Effector memory CD4-positive, alpha-beta T cell (primary cell): ENCODE measurements at regions not wholly inside any gene's neighbourhood (a gene's known extent, or its start where the extent isn't known, plus 50 kb on each side); places are given as distances from the start of the nearest gene placed in this dataset.

Experiments
- DNase-seq, 3 donors: peaks; one replicate each; pipeline ENCODE4 v3.0.0-alpha.2; 2020
- H3K27ac ChIP-seq: 2 replicates; pipeline ENCODE4 v1.7.0; 2013; ENCODE audit warnings: mild to moderate bottlenecking, low read length, moderate library complexity; ENCODE audit not compliant: insufficient read depth, poor library complexity, severe bottlenecking
- H3K27me3 ChIP-seq: replicated peaks from 2 replicates; pipeline ENCODE4 v1.7.0; 2013; ENCODE audit warnings: mild to moderate bottlenecking, low read length; ENCODE audit not compliant: insufficient read depth, control insufficient read depth, poor library complexity, severe bottlenecking
- H3K36me3 ChIP-seq: 2 replicates; pipeline ENCODE4 v1.7.0; 2013; ENCODE audit warnings: mild to moderate bottlenecking, low read length, moderate library complexity; ENCODE audit not compliant: control insufficient read depth, insufficient read depth
- H3K4me1 ChIP-seq: 2 replicates; pipeline ENCODE4 v1.7.0; 2013; ENCODE audit warnings: low read length, mild to moderate bottlenecking; ENCODE audit not compliant: control insufficient read depth, insufficient read depth, poor library complexity, severe bottlenecking
- H3K4me3 ChIP-seq: 2 replicates; pipeline ENCODE4 v1.7.0; 2013; ENCODE audit warnings: low read length, low read depth, mild to moderate bottlenecking; ENCODE audit not compliant: insufficient read depth, poor library complexity, severe bottlenecking
- H3K9me3 ChIP-seq: 2 replicates; pipeline ENCODE4 v1.7.0; 2013; ENCODE audit warnings: mild to moderate bottlenecking, low read length, moderate library complexity; ENCODE audit not compliant: control insufficient read depth

DNA sequence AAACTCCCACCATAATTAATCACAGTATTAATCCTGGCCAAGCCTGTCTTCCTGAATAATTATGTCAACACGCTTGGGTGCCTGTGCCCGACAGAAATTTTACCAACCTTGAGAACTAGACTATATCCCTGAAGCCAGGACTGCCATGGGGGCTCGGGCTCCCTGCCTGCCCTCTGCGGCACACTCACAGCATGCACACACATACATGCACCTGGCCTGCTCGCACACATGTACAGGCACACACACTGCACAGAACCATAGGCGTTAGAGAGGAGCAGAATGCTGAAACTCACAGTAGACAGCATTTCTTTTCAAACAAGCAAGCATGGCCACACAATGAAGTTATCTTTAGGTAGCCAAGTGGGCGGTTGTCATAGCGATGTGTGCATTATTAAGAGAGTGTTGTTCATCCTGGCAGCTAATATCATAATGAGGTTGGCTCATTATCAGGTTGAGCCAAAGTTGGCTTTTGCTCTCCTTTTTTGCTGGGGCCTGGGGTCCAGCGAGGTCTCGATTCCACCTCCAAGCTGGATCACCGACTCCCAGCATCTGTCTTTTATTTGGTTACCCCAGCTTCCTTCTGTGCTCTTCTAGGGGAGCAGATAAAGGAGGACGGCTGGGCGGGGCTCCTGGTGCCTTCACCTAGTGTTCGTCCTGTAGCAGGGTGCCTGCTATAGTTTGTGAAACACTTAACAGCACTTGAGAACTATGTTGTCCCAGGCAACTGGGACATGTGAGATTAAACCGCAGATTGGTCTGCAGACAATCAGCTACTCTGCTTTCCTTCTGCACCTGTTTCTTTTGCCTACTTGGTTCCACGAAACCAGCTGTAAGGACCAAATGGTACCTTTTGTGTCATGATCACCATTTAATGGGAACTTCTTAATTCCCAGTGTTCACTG, 91.4 kb downstream of the ZNF621 start:
- Histone ChIP-seq H3K4me1 (no peaks in the 10 kb centered on the region), H3K36me3 (no peaks in the 10 kb centered on the region), H3K27ac (no peak overlapping the region), H3K9me3 (no peaks in the 10 kb centered on the region), H3K27me3 (peaks cover 10% of the 10 kb centered on the region), H3K4me3 (no peak overlapping the region)
- no peak for DNase-seq

DNA sequence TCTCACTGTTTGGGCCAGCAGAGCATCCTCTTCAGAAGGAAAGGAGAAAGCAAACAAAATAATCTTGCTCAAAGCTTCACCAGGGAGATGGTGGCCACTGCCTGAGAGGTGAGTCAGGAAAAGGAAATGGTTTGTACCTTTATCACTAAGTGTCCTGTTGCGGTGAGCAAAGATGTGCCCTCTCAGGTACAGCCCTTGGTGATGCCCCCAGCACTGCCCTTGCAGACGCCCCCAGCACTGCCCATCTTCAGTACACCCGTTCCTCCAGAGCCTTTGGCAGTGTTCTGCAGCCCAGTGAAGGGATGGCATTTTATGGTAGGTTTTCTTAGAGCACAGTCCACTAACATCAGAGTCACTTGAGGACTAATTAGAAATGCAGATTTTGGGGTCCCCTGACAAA, 92.3 kb downstream of the ZNF621 start:
- Histone ChIP-seq H3K9me3 (no peaks in the 10 kb centered on the region), H3K4me1 (no peaks in the 10 kb centered on the region), H3K27me3 (peaks cover 10% of the 10 kb centered on the region), H3K4me3 (no peak overlapping the region), H3K36me3 (no peaks in the 10 kb centered on the region), H3K27ac (no peak overlapping the region)
- DNase-seq = no peak

DNA sequence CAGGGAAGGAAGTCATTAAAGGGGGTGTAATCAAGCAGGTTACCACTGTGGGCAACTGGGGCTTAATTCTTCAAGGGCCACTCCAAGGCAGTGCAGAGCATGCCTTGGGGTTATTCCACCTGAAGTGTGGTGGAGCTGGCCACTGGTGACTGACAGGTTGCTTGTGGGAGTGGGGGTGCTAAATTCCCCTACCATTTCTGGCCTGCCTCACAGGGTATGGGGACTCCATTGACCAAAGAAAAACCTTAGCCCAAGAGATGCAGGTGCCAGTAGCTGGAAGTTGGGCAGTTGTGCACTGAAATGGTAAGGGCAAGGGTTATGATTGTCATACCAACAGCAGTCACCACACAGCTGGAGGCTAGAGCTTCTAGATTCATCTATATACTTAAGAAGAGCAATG, 93.4 kb downstream of the ZNF621 start:
- H3K9me3 ChIP-seq = no peaks in the 10 kb centered on the region
- H3K36me3 ChIP-seq = no peaks in the 10 kb centered on the region
- H3K27me3 ChIP-seq = peaks cover 10% of the 10 kb centered on the region
- H3K4me1 ChIP-seq = no peaks in the 10 kb centered on the region
- no peak overlapping the region for H3K4me3 ChIP-seq
- DNase-seq = no peak
- H3K27ac ChIP-seq = no peak overlapping the region

DNA sequence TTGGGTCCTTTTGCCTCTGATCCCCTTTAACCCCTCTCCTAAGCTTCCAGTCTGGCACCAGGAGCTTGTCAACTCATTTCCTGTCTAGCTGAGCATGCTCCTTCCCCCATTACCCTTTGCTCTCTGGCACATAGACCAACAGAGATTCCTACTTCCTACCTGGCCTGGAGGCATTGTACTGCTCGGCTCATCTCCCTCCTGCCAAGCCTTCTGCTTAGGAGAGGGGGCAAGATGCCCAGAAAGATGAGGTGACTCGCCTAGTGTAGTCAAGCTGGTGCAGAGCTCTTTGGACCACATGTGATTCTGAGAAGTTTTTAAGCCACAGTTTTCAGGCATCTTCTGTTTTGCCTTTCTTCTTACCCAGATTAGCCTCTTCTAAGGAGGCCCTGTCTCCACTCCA, 95.4 kb downstream of the ZNF621 start:
- H3K36me3 ChIP-seq = no peaks in the 10 kb centered on the region
- H3K27me3 ChIP-seq = peaks cover 10% of the 10 kb centered on the region
- no peak for DNase-seq
- H3K4me3 ChIP-seq = no peak overlapping the region
- peaks cover 7% of the 10 kb centered on the region for H3K9me3 ChIP-seq
- no peaks in the 10 kb centered on the region for H3K4me1 ChIP-seq
- no peak overlapping the region for H3K27ac ChIP-seq

DNA sequence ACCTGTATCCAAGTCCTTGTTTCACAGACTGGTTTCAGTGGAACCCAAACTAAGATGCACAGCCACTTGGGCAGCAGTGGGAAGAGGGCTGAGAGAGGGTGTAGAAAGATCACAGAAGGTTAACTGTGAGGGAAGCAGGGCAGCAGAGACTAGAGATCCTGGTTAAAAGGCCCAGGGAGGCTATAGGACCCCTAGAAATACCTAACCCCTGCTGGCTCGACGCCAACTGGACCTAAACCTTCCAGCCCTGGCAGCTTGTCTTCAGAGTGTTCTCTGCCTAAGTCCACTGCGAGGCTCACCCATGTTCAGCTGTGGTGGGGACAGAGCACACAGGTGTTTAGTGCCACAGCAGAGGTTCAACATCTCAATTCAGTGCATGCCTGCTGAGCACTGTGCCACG, 96.5 kb downstream of the ZNF621 start:
- Histone ChIP-seq H3K27ac (no peak overlapping the region), H3K36me3 (no peaks in the 10 kb centered on the region), H3K4me1 (no peaks in the 10 kb centered on the region), H3K27me3 (peaks cover 5% of the 10 kb centered on the region), H3K4me3 (no peak overlapping the region), H3K9me3 (peaks cover 7% of the 10 kb centered on the region)
- DNase-seq = no peak

DNA sequence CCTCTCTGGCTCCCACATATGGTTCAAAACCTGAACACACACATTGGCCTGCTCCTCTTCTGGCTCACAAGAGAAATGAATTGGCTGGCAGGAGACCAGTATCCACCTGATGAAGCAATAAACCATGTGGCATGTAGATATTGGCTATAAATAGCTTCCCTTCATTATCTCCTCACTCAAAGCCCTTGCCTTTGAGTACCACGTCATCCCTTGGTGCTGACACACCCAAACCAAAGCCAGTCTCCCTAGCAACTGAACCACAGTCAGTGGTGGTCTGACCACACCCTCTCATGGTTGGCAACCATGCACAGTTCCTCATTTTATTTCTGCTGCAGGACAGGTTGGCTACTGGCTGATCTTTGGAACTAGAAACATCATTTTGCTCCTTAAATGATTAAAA, 98.8 kb downstream of the ZNF621 start:
- Histone ChIP-seq H3K27me3 (no peaks in the 10 kb centered on the region), H3K4me1 (no peaks in the 10 kb centered on the region), H3K27ac (no peak overlapping the region), H3K9me3 (peaks cover 7% of the 10 kb centered on the region), H3K36me3 (no peaks in the 10 kb centered on the region), H3K4me3 (no peak overlapping the region)
- DNase-seq = no peak

DNA sequence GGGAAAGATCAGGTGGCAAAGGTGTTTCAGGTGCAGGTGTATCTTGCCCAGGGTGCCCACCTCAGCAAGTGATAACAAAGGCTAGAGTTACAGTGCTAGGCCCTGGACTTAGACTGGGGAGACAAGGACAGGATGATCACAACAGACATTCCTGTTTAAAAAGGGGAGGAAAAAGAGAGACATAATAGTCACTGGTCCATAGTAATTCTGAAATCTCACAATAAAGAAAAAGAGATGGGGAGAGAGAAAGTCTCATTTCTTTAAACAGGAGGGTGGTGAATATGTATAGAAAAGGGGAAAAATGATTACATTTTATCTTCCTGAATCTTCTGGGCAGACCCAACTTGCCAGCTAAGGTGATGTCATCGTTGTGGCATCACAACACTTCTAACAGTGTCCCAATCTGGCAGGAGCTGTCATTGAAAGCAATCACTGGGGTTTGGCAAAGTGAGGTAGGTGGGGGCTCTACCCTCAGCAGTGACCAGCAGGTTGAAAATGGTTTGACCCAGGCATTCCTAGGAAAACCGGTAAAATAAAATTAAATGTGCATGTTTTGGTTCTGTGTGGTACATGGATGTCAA, 99.5 kb downstream of the ZNF621 start:
- Histone ChIP-seq H3K36me3 (no peaks in the 10 kb centered on the region), H3K27ac (no peak overlapping the region), H3K27me3 (no peaks in the 10 kb centered on the region), H3K4me3 (no peak overlapping the region), H3K9me3 (peaks cover 7% of the 10 kb centered on the region), H3K4me1 (no peaks in the 10 kb centered on the region)
- no peak for DNase-seq

DNA sequence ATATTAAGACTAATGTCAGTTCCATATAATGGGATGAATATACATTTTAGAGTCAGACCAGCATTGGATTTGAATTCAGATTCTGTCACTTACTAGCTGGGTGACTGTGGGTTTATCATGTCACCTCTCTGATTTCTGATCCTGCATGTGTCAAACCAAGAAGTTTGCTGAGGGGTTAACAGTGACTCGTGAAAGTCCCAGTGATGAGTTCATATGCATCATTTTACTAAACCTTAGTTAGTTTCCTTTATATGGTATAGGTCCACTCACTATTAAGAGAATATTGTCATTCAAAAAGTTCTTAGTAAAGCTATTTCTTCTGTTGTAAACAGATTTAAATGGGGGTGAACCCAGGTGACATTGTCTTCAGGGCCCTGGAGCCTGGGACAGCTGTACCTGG, 102.3 kb downstream of the ZNF621 start:
- H3K4me3 ChIP-seq = no peak overlapping the region

DNA sequence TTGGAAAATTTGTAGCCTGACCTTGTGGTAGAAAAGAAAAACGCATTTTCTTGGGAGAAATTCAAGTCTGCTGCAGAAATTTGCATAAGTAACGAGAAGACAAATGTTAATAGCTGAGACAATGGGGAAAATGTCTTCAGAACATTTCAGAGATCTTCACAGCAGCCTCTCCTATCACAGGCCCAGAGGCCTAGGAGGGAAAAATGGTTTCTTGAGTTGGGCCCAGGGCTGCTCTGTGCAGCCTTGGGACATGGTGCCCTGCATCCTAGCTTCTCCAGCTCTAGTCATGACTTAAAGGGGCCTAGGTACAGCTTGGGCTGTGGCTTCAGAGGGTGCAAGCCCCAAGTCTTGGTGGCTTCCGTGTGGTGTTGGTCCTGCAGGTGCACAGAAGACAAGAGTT, 104.2 kb downstream of the ZNF621 start:
- Histone ChIP-seq H3K4me1 (no peaks in the 10 kb centered on the region), H3K4me3 (no peak overlapping the region), H3K27me3 (no peaks in the 10 kb centered on the region), H3K9me3 (peaks cover 7% of the 10 kb centered on the region), H3K36me3 (no peaks in the 10 kb centered on the region), H3K27ac (no peak overlapping the region)
- no peak for DNase-seq

More for the DNA sequence above, 102.3 kb downstream of the ZNF621 start:
- no peaks in the 10 kb centered on the region for H3K4me1 ChIP-seq
- no peak overlapping the region for H3K27ac ChIP-seq
- peaks cover 7% of the 10 kb centered on the region for H3K9me3 ChIP-seq
- DNase-seq = no peak
- H3K36me3 ChIP-seq = no peaks in the 10 kb centered on the region
- H3K27me3 ChIP-seq = no peaks in the 10 kb centered on the region

DNA sequence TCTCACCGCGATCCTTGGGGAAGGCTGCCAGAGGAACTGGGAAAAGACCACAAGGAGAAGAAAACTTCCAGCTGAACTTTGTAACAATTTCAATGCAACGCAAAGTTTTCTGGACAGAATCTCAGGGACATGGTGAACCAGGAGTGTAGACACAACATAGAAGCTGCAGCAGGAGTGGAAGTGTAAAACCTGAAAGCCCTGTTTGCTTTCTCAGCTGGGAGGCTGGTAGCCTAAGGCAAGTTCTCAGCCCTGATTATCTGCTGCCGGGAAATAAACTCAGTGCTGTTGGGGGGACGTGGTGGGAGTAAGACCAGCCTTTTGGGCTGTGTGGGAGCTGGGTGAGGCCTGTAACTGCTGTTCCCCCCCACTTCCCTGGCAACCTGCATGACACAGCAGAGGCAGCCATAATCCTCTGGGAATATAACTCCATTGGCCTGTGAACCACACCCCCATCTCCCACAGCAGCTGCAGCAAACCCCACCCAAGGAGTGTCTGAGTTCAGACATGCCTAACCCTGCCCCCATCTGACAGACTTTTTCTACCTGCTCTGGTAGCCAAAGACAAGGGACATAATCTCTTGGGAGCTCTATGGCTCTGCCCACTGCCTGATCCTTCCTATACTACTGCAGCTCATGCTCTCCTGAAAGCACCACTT, 106.7 kb downstream of the ZNF621 start:
- H3K9me3 ChIP-seq = no peaks in the 10 kb centered on the region
- no peak for DNase-seq
- no peak overlapping the region for H3K4me3 ChIP-seq
- no peak overlapping the region for H3K27ac ChIP-seq
- H3K36me3 ChIP-seq = no peaks in the 10 kb centered on the region
- H3K27me3 ChIP-seq = no peaks in the 10 kb centered on the region
- no peaks in the 10 kb centered on the region for H3K4me1 ChIP-seq
